Thyroid gland (tissue), 4 donors: ENCODE measurements at regions not wholly inside any gene's neighbourhood (a gene's known extent, or its start where the extent isn't known, plus 50 kb on each side); places are given as distances from the start of the nearest gene placed in this dataset.

Experiments used
- DNase-seq, 2 donors: peaks; one replicate each; pipeline ENCODE4 v3.0.0-alpha.2; 2019
- H3K27ac ChIP-seq, 3 donors: fragments of 200-600 bp; sonication (generic); 1 replicate in 2 of 3; 2 replicates in 1 of 3; pipeline ENCODE4 v1.5.1; 2016 to 2019; ENCODE audit warnings: mild to moderate bottlenecking in 1 of 3, moderate library complexity in 1 of 3
- H3K27me3 ChIP-seq: fragments of 200-600 bp; sonication (generic); one replicate; pipeline ENCODE4 v1.5.1; 2019
- H3K36me3 ChIP-seq, 2 donors: fragments of 200-600 bp; sonication (generic); one replicate each; pipeline ENCODE4 v1.5.1; 2016 to 2019
- H3K4me1 ChIP-seq, 2 donors: fragments of 200-600 bp; sonication (generic); one replicate each; pipeline ENCODE4 v1.5.1; 2017 to 2019
- H3K4me3 ChIP-seq, 3 donors: fragments of 200-600 bp; sonication (generic); replicated peaks in 1 of 3; 1 replicate in 2 of 3; 2 replicates in 1 of 3; pipeline ENCODE4 v1.5.1; 2016; ENCODE audit warnings: mild to moderate bottlenecking in 1 of 3
- H3K9me3 ChIP-seq: fragments of 200-600 bp; sonication (generic); one replicate; pipeline ENCODE4 v1.5.1; 2017
- POLR2A ChIP-seq, 2 donors: fragments of 450-650 bp; IDR thresholded peaks; one replicate each; pipeline ENCODE4 v1.6.1; 2017; ENCODE audit warnings: antibody characterized with exemption in 2 of 2, mild to moderate bottlenecking in 2 of 2, moderate library complexity in 1 of 2
- WGBS, 2 donors: methylation state at CpG; one replicate each; pipeline ENCODE4 v1.1.5; 2017; 5-methylcytosine and 5-hydroxymethylcytosine counted together
- intact Hi-C: fragments of 100-400 bp; cut with DNase I; formaldehyde crosslinking; loops from one replicate; pipeline ENCODE4 v1.15.1; 2023
- TF ChIP-seq, protein P1 (sequence below), 6 experiments: fragments of 200-600 bp in 3 of 6; fragments of 450-650 bp in 3 of 6; sonication (generic) in 3 of 6; IDR thresholded peaks; one replicate each; pipeline ENCODE4 v1.5.1; 2016 to 2019; ENCODE audit warnings: antibody characterized with exemption in 6 of 6, mild to moderate bottlenecking in 2 of 6, inconsistent platforms in 1 of 6, moderate library complexity in 1 of 6

DNA sequence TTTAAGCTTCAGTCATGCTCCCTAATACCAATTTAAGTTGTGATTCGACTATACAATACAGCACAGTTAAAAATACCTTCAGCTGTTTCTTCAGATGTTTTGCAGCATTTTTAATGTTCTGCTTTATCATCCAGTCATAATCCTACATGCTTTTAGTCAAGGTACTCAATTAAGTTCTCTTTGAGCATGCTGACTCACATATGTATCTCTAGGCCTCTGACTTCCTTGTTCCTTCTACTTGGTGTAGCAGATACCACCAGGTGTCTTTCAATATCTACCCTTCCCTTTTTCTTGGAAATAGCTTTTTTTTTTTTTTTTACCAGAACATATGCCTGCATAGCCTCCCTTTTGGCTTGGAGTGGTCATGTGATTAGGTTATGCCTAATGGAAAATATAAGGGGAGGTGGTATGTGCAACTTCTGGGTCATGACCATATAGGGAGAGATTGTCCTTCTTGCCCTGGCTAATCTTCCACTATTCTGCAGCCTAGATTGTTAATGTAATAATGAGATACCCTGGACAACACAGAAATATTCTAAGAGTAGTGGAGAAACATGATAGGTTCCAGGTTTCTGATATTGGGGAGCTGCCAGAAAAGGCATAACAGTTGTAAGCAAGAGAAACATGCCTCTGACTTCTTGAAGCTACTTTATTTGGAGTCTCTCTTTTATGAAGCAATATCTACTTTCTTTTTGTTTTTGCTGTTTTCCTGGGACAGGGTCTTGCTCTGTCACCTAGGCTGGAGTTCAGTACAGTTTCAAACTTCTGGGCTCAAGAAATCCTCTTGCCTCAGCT is 737.2 kb upstream of the SLIT2 start:
- Histone ChIP-seq H3K4me1 (no peaks in the 10 kb centered on the region), H3K9me3 (no peaks in the 10 kb centered on the region), H3K36me3 (no peaks in the 10 kb centered on the region), H3K27ac (no peak overlapping the region), H3K27me3 (no peaks in the 10 kb centered on the region), H3K4me3 (no peak overlapping the region)
- no peak for DNase-seq
- intact Hi-C loops: no loop called here
- WGBS, 2 donors: 41 to 96% methylated on average over 1 of the region's 1 CpG
- TF ChIP-seq POLR2A (IDR thresholded peaks at IDR 0.05): no peak
- TF ChIP-seq, protein P1, sequence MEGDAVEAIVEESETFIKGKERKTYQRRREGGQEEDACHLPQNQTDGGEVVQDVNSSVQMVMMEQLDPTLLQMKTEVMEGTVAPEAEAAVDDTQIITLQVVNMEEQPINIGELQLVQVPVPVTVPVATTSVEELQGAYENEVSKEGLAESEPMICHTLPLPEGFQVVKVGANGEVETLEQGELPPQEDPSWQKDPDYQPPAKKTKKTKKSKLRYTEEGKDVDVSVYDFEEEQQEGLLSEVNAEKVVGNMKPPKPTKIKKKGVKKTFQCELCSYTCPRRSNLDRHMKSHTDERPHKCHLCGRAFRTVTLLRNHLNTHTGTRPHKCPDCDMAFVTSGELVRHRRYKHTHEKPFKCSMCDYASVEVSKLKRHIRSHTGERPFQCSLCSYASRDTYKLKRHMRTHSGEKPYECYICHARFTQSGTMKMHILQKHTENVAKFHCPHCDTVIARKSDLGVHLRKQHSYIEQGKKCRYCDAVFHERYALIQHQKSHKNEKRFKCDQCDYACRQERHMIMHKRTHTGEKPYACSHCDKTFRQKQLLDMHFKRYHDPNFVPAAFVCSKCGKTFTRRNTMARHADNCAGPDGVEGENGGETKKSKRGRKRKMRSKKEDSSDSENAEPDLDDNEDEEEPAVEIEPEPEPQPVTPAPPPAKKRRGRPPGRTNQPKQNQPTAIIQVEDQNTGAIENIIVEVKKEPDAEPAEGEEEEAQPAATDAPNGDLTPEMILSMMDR (IDR thresholded peaks at IDR 0.05): no peak

DNA sequence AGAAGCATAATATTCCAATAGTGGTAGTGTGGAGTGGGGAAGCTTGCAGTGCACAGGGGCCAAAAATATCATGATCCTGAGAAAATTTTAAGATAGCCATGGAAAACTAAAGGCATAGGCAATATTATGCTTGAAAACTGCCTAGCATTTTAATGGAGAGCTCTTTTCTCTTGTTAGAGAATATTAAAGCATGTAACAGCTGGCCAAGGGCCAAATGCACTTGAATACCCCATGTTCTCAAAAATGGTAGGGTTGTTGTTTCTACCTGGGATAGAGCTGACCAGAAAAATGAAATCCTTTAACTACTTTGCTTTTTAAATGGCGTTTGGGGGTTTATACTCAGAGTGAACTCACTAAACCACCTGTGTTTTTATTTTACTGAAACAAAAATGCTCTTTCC is 739.6 kb upstream of the SLIT2 start:
- DNase-seq: peak; percentile 54 to 62
- 11 to 28% methylated on average over 1 of the region's 1 CpG for WGBS, 2 donors
- no peaks in the 10 kb centered on the region for H3K27me3 ChIP-seq
- no peaks in the 10 kb centered on the region for H3K9me3 ChIP-seq
- intact Hi-C loops: no loop called here
- no peak overlapping the region for H3K27ac ChIP-seq
- no peak overlapping the region for H3K4me3 ChIP-seq
- H3K36me3 ChIP-seq: no peaks in the 10 kb centered on the region
- H3K4me1 ChIP-seq: no peaks in the 10 kb centered on the region
- no peak for TF ChIP-seq POLR2A (IDR thresholded peaks at IDR 0.05)
- TF ChIP-seq, protein P1 (IDR thresholded peaks at IDR 0.05): no peak

DNA sequence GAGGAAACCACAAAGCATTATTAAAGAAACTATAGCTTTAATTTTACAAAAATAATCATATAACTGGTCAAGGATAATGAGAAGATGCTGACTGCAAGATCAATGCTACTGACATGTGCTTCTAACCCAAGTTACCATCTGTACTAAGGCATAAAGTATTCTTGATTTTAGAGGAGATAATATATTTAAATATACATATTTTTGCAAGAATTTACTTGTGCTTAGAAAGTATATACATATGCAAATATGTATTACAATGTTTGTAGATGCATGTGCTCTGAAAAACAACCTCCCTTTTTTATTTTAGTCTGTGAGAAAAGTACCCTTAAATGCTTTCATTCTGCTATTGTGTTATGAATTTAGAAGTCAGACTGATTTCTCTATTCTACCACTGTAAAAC is 740.7 kb upstream of the SLIT2 start:
- intact Hi-C loops: no loop called here
- no peak for DNase-seq
- H3K9me3 ChIP-seq: no peaks in the 10 kb centered on the region
- no peaks in the 10 kb centered on the region for H3K36me3 ChIP-seq
- H3K4me1 ChIP-seq: no peaks in the 10 kb centered on the region
- no peaks in the 10 kb centered on the region for H3K27me3 ChIP-seq
- TF ChIP-seq, protein P1 (IDR thresholded peaks at IDR 0.05): no peak
- no peak for TF ChIP-seq POLR2A (IDR thresholded peaks at IDR 0.05)
- no peak overlapping the region for H3K27ac ChIP-seq
- no peak overlapping the region for H3K4me3 ChIP-seq

DNA sequence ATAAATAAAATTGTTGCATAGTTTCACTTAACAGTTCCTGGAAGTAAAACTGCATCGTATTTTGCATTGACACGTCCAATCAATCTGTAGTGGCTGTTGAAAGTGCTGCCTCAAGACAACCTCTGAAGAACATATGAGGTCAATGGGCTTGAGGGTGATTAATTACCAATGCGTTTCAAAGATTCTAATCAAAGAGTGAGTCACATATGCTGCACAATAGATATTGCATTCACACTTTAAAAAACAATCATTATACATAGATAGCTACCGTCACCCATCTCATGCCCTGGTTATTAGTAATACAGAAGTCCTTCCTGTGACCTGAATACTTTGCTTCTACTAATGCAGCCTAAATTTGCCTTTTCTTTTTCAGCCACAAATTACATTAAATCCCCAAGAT is 743.3 kb upstream of the SLIT2 start:
- no peaks in the 10 kb centered on the region for H3K36me3 ChIP-seq
- H3K27me3 ChIP-seq: no peaks in the 10 kb centered on the region
- intact Hi-C loops: no loop called here
- no peaks in the 10 kb centered on the region for H3K4me1 ChIP-seq
- no peak overlapping the region for H3K4me3 ChIP-seq
- H3K27ac ChIP-seq: no peak overlapping the region
- TF ChIP-seq POLR2A (IDR thresholded peaks at IDR 0.05): no peak
- TF ChIP-seq, protein P1 (IDR thresholded peaks at IDR 0.05): no peak
- no peak for DNase-seq
- H3K9me3 ChIP-seq: no peaks in the 10 kb centered on the region
- 89 to 92% methylated on average over 4 of the region's 4 CpGs for whole genome bisulfite sequencing, 2 donors

DNA sequence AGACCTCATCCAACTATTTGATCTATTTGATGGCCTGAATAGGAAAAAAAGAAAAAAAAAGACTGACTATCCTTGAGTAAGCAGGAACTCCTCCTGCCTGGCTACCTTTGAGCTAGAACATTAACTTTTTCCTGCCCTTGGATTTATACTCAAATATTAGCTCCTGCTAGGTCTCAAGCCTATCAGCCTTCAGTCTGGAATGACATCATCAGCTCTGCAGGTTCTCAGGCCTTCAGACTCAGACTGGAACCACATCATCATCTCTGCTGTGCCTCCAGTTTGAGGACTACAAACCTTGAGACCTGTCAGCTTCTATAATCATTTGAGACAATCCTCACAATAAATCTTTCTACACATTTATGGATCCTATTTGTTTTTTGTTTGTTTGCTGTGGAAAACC is 754.0 kb upstream of the SLIT2 start:
- Histone ChIP-seq H3K4me3 (no peak overlapping the region), H3K27me3 (no peaks in the 10 kb centered on the region), H3K9me3 (no peaks in the 10 kb centered on the region), H3K27ac (no peak overlapping the region), H3K4me1 (no peaks in the 10 kb centered on the region), H3K36me3 (no peaks in the 10 kb centered on the region)
- intact Hi-C loops: no loop called here
- no peak for TF ChIP-seq POLR2A (IDR thresholded peaks at IDR 0.05)
- TF ChIP-seq, protein P1 (IDR thresholded peaks at IDR 0.05): no peak
- no peak for DNase-seq
